Large intestine (tissue), 3 donors: ENCODE measurements at regions not wholly inside any gene's neighbourhood (a gene's known extent, or its start where the extent isn't known, plus 50 kb on each side); places are given as distances from the start of the nearest gene placed in this dataset.

Source experiments
- DNase-seq, 2 donors: peaks; one replicate each; pipeline versions ENCODE4 v3.0.0 to v3.0.0-alpha.2; 2013
- H3K27ac ChIP-seq: one replicate; pipeline ENCODE4 v1.5.1; 2013; ENCODE audit warnings: low read length
- H3K27me3 ChIP-seq: 2 replicates; pipeline ENCODE4 v1.6.1; 2013; ENCODE audit warnings: low read length; ENCODE audit not compliant: control insufficient read depth, insufficient read depth
- H3K36me3 ChIP-seq: 2 replicates; pipeline ENCODE4 v1.6.1; 2013; ENCODE audit warnings: low read length; ENCODE audit not compliant: control insufficient read depth, insufficient read depth
- H3K4me1 ChIP-seq: one replicate; pipeline ENCODE4 v1.6.1; 2013; ENCODE audit warnings: low read length; ENCODE audit not compliant: control insufficient read depth, insufficient read depth
- H3K4me3 ChIP-seq: one replicate; pipeline ENCODE4 v1.5.1; 2013; ENCODE audit warnings: low read length
- H3K9me3 ChIP-seq: one replicate; pipeline ENCODE4 v1.6.1; 2013; ENCODE audit warnings: mild to moderate bottlenecking, low read depth, low read length, moderate library complexity; ENCODE audit not compliant: control insufficient read depth
- WGBS: methylation state at CpG from one replicate; pipeline ENCODE4 v1.1.5; 2013; ENCODE audit warnings: low lambda C conversion rate; ENCODE audit not compliant: insufficient coverage; 5-methylcytosine and 5-hydroxymethylcytosine counted together

DNA sequence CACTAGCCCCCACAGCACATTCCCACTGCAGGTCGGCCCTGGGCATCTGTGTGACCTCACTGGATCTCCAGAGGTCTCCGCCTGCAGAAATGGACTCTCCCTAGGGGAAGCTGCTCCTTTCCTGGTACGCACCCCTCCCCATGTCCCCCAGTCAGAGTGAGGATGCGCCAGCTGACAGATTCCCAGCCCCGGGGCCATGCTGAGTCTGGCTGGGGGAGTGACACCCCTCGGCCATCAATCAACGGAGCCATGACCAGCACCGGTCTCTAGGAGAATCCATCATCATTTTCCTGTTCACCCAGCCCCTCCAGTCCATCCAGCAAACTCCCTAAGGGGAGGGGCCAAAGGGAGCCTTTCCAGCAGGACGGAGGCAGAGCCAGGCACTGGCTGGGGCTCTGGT, 68.7 kb upstream of the PAX7 start:
- H3K27ac ChIP-seq = no peak overlapping the region
- no CpG with 5 or more reads among the region's 9 CpGs for WGBS
- no peaks in the 10 kb centered on the region for H3K36me3 ChIP-seq
- H3K4me1 ChIP-seq = no peaks in the 10 kb centered on the region
- H3K9me3 ChIP-seq = no peaks in the 10 kb centered on the region
- H3K4me3 ChIP-seq = no peak overlapping the region
- peaks cover 44% of the 10 kb centered on the region for H3K27me3 ChIP-seq
- no peak for DNase-seq

GRCh38 chr1:18564676-18565075, 66.0 kb upstream of the PAX7 start:
- H3K36me3 ChIP-seq = no peaks in the 10 kb centered on the region
- DNase-seq = no peak
- H3K27ac ChIP-seq = no peak overlapping the region
- H3K4me3 ChIP-seq = no peak overlapping the region
- H3K4me1 ChIP-seq = no peaks in the 10 kb centered on the region
- no CpG with 5 or more reads among the region's 3 CpGs for WGBS
- peaks cover 3% of the 10 kb centered on the region for H3K9me3 ChIP-seq
- H3K27me3 ChIP-seq = peaks cover 18% of the 10 kb centered on the region

- no peak overlapping the region for H3K27ac ChIP-seq
- peaks cover 3% of the 10 kb centered on the region for H3K9me3 ChIP-seq
- no peaks in the 10 kb centered on the region for H3K36me3 ChIP-seq
- peaks cover 21% of the 10 kb centered on the region for H3K27me3 ChIP-seq
- no CpG with 5 or more reads among the region's 2 CpGs for WGBS
- H3K4me3 ChIP-seq = no peak overlapping the region
- no peaks in the 10 kb centered on the region for H3K4me1 ChIP-seq
- no peak for DNase-seq
These were observed 65.3 kb upstream of the PAX7 start for GRCh38 chr1:18565321-18565720.

- no peaks in the 10 kb centered on the region for H3K4me1 ChIP-seq
- no peak for DNase-seq
- H3K27me3 ChIP-seq = peaks cover 23% of the 10 kb centered on the region
- WGBS = 94% methylated on average over 2 of the region's 2 CpGs
- H3K9me3 ChIP-seq = peaks cover 3% of the 10 kb centered on the region
- H3K36me3 ChIP-seq = no peaks in the 10 kb centered on the region
- H3K27ac ChIP-seq = no peak overlapping the region
- no peak overlapping the region for H3K4me3 ChIP-seq
These were observed 62.2 kb upstream of the PAX7 start for GRCh38 chr1:18568489-18568888.

DNA sequence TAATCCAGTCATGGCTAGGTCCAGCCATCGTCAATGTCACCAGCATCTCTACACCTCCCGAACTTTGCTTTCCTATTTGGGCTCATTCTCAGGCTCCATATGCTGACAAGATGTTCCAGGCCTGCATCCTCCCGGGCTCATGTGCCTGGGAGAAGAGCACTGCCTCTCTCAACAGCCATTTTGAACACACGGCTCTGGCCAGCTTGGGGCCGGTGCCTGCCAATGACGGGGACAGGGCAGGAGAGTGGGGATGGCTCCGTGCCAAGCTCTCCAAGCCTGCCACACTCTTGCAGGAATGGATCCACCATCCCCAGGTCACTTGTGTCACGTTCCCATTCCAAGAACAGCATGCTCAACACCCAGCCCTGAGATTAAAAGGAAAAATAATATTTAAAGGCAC, 61.4 kb upstream of the PAX7 start:
- Histone ChIP-seq H3K36me3 (no peaks in the 10 kb centered on the region), H3K4me1 (no peaks in the 10 kb centered on the region), H3K9me3 (peaks cover 3% of the 10 kb centered on the region), H3K4me3 (no peak overlapping the region), H3K27ac (no peak overlapping the region), H3K27me3 (peaks cover 23% of the 10 kb centered on the region)
- no CpG with 5 or more reads among the region's 8 CpGs for WGBS
- no peak for DNase-seq

GRCh38 chr1:18569811-18570545, 60.7 kb upstream of the PAX7 start:
- no peak for DNase-seq
- Histone ChIP-seq H3K4me1 (no peaks in the 10 kb centered on the region), H3K27me3 (peaks cover 23% of the 10 kb centered on the region), H3K27ac (no peak overlapping the region), H3K36me3 (no peaks in the 10 kb centered on the region), H3K4me3 (no peak overlapping the region), H3K9me3 (peaks cover 3% of the 10 kb centered on the region)
- WGBS = no CpG with 5 or more reads among the region's 19 CpGs

DNA sequence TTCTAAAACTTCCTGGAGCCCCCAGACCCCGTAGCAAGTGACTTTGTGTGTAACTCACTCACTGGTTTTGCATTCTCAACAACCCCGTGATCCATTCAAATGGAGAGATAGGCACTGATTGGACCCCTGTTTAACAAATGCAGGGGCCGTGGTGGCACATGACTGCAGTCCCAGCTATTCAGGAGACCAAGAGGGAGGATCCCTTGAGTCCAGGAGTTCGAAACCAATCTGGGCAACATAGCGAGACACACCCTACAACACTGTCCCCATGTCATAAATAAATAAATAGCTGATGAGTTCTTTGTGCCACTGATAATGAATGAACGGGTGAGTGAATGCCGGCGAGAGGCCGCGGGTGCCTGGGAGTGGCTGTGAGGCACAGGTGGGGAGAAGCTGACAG, 59.4 kb upstream of the PAX7 start:
- Histone ChIP-seq H3K4me1 (no peaks in the 10 kb centered on the region), H3K9me3 (peaks cover 3% of the 10 kb centered on the region), H3K27ac (no peak overlapping the region), H3K36me3 (no peaks in the 10 kb centered on the region), H3K27me3 (peaks cover 23% of the 10 kb centered on the region), H3K4me3 (no peak overlapping the region)
- peak in 1 of 2 donors; percentile 5 for DNase-seq
- no CpG with 5 or more reads among the region's 10 CpGs for WGBS

DNA sequence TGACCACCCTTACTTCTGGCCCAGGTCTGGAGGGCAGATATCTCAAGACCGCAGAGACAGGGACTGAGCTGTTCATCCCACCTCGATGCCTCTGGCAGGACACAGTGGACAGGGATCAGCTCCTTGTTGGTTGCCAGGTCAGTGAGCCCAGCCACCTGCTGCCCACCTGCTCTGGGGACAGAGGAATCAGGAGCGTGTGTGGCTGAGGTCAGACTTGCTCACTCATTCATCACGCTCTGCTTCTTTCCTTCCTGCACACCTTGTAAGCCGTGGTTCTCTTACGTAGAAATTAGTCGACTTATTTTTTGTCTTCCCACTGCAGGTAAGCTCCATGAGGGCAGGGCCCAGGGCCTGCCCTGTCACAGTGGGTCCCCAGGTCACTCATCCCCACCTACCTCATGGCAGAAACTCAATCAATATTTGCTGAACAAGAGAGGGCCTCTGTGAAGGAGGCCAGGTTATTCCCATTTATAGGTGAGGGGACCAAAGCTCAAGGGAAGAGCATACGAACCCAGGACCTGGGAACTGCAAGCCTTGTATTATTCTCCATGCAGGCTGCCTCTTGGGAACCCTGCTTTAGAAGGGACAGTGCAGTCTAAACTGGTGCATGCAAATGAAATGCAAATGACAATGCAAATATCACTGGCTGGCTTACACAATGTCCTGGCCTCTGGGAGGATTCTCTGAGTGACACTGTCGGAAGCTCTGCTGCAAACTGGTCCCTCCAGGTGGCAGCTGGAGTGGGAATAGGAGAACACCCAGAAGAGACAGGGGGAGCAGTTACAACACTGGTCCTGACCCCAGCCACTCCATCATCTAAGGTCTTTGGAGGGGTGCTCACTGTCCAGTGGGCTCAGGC, 58.4 kb upstream of the PAX7 start:
- no peaks in the 10 kb centered on the region for H3K4me1 ChIP-seq
- H3K4me3 ChIP-seq = no peak overlapping the region
- H3K27ac ChIP-seq = no peak overlapping the region
- H3K36me3 ChIP-seq = no peaks in the 10 kb centered on the region
- no peak for DNase-seq
- H3K27me3 ChIP-seq = peaks cover 23% of the 10 kb centered on the region
- H3K9me3 ChIP-seq = peaks cover 3% of the 10 kb centered on the region
- no CpG with 5 or more reads among the region's 9 CpGs for WGBS

GRCh38 chr1:18573170-18573569, 57.5 kb upstream of the PAX7 start:
- Histone ChIP-seq H3K9me3 (peaks cover 3% of the 10 kb centered on the region), H3K36me3 (no peaks in the 10 kb centered on the region), H3K27ac (no peak overlapping the region), H3K27me3 (peaks cover 23% of the 10 kb centered on the region), H3K4me3 (no peak overlapping the region), H3K4me1 (no peaks in the 10 kb centered on the region)
- no peak for DNase-seq
- 69% methylated on average over 2 of the region's 8 CpGs for WGBS

DNA sequence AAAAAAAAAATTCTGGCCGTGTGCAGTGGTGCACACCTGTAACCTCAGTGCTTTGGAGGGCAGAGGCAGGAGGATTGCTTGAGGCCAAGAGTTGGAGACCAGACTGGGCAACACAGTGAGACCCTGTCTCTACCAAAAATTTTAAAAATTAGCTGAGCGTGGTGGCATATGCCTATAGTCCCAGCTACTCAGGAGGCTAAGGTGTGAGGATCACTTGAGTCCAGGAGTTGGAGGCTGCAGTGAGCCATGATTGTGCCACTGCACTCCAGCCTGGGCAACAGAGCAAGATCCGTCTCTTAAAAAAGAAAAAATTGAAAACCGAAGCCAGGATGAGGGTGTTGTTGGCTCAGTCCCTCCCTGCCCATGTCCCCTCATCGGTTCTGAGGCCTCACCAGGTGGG, 55.9 kb upstream of the PAX7 start:
- Histone ChIP-seq H3K4me3 (no peak overlapping the region), H3K27me3 (peaks cover 22% of the 10 kb centered on the region), H3K27ac (no peak overlapping the region), H3K36me3 (no peaks in the 10 kb centered on the region), H3K9me3 (no peaks in the 10 kb centered on the region), H3K4me1 (no peaks in the 10 kb centered on the region)
- WGBS = no CpG with 5 or more reads among the region's 5 CpGs
- no peak for DNase-seq
